Hippocampal formation (tissue), 2 donors: ENCODE measurements at regions not wholly inside any gene's neighbourhood (a gene's known extent, or its start where the extent isn't known, plus 50 kb on each side); places are given as distances from the start of the nearest gene placed in this dataset.
"Not testable (repeated sequence)": the region's sequence is repeated elsewhere in the genome, so short reads cannot be mapped to it uniquely, and the experiment has no call there.

Source experiments
- DNase-seq, 2 donors: peaks; one replicate each; lab custom pipeline; 2025; lab: John Stamatoyannopoulos, UW

DNA sequence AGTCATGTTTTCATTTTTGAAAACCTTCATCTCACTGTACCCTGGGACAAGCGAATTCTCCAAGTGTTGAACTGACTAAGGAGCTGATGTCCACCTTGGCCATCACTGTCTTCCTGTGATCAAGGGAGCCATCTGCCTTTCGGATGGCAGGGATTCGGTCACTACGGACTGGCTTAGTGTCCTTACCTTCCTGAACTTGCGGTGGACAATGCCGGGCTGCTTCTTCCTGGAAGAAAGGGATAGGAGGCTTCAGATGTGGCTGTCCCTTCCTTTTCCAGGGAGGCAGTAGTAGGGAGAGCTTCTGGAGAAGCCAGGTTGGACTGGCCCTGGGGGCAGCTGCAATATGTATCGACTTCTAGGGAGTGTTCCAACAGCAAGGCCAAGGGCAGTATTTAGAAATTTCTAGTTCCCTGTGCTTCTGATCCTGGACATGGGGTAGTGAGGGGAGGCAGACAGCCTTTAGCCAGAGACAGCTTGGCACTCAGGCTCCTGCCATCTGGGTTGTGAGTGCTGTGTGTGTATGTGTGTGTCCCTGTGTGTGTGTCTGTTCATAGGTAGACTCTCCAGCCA, 114.6 kb downstream of the IER5 start:
- DNase-seq: no peak

DNA sequence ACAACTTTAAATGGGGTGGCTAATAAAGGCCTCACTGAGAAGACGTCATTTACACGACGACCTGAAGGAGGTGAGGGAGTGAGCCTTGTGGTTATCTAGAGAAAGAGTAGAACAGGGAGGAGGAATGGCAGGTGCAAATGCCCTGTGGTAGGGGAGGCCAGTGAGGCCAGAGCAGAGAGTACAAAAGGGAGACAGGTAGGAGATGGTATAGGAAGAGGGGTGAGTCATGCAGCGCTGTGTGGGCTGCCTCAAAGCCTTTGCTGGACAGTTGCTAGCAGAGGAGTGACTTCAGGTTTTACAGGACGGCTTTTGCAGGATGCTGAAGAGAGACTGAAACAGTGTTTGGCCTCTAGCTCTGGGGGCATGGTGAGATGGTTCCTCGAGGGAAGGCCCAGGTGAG, 116.0 kb downstream of the IER5 start:
- DNase-seq: no peak

DNA sequence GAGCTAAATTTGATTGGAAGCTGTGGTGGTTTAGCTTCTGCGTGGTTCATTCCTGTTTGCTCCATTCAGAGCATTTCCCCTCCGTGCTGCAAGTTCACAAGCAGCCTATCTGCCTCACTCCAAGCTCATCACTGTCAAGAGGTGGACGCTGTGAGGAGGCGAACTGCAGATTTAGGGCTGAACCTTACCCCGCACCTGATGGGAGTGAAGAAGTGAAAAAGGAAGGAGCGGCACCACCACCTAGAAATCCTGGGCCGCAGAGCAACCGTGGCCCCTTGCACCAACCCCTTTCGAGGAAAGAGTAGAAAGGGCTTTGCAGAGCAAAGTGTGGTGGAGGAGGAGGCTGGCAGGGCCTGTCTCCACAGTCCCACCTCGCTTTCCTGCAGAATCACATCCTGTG, 117.4 kb downstream of the IER5 start:
- DNase-seq: no peak

DNA sequence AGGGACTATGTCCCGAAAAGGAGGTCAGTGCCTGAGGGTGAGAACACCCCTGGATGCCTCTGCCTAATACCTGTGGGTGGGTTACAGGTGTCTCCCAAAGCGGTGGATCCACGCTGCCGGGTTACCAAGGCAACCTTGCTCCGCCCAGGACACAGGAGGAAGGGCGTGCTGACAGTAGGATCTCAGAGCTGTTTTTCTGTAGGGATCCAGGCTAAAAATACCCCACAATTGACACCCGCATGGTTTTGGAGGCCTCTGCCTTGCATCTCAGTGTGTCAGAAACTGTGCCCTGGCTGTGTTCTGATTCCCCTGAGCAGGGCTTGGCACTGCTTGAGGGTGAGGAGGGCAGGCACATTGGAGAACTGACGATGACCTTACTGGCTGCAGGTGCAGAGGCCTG, 118.0 kb downstream of the IER5 start:
- DNase-seq: no peak

DNA sequence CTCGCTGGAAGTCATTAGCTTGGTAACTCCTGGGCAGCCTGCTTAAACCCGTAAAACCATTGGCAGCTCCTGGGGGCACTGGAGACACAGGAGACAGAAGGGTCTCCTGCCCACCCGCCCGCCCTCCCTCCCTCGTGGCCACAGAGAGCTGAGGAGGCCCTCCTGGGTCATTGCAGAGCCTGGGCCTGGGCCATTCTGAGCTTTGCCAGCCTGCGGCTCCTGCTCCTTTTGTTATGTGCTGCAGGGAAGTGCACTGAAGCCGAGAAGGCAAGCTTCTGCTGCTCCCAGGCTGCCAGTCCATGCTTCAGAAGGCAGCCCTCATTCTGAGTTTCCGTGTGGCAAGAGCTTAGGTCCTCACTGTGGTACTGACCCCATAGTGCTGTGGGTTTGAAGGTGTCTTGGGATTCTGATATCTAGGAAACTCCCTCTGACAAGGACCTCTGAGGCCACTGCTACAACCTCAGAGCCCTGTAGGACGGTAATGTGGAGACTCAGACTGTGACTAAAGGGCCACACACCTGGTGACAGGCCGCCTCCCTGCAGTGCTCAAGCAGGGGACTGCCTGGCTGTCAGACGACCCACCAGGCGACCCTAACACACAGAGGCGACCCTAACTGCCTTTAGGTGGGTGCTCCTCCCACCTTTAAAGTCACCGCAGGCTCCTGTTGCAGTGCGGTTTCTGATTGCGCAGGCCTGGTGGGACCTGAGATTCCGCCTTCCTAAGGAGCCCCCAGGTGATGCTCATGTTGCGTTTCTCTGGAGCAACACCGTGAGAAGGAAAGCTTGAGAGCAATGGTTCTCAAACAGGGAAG, 118.7 kb downstream of the IER5 start:
- no peak for DNase-seq

DNA sequence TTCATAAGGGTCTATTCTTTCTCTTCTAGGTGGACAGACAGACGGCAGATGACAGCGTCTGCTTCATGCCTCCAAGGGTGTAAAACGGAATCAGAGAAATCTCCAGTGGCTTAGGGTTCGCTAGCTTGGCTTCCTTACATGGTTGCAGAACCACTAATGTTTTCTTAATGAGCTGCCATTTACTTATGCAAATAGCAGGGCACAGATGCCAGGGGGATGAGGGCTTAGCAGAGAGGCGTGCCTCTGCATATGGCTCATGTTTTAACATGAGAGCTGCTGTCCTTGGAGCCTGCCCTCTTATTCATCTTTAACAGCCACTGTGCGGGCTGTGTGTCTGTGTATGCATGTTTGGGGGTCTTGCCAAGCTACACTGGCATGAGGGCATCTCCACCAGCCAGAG, 119.6 kb downstream of the IER5 start:
- DNase-seq: no peak

DNA sequence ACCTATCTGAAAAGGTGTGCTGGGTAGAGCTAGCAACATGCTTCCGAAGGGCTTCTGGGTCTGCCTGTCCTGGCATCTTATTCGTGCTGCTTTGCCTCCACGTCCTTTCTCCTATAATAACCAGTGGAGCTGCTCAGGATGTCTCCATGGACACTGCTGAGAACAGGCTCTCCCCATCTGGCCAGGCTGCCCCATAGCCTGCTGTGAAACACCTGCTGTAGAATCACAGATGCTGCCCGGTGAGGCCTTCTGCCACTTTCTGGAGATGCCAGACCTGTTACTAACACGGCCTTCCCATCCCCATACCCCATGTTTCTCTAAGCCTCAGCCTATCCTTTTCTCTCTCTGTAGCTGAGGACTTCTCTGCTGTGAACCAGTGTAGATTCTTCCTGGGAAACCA, 120.5 kb downstream of the IER5 start:
- no peak for DNase-seq

DNA sequence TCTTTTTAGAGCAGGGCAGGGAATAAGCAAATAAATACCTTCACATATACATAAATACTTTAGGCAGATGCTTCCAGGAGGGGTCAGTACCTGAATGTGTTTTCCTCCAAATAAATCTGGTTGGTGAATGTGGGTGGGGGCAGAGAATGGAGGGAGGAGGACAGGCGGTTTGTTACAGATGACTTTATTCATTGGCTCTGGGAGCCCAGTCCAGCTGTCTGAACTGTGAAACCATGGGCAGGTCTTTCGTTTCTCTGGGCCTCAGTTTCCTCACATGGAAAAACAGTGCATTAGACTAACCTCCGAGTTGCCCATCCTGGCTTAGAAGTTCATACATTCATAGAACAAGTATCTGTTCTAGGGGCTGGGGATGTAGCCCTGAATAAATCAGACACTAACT, 124.6 kb downstream of the IER5 start:
- DNase-seq: no peak

DNA sequence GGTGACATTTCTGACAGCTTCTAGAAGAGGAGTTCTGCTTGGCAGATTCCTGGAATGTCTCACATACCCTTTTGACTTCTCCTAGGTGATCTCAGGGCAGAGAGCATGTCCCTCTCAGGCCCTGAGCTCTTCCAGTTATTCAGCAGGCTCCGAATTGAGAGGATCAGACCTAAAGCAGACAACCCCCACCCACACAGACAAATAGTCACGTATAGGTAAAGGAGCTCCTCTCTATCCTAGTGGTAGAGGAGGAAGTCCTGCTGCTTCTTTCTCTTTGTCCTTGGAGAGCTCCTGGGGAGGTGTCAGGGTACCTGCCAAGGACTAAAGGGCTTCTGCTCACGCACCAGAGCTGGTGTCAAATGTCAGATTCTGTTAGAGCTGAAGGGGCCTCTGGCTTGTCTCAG, 128.1 kb downstream of the IER5 start:
- no peak for DNase-seq

DNA sequence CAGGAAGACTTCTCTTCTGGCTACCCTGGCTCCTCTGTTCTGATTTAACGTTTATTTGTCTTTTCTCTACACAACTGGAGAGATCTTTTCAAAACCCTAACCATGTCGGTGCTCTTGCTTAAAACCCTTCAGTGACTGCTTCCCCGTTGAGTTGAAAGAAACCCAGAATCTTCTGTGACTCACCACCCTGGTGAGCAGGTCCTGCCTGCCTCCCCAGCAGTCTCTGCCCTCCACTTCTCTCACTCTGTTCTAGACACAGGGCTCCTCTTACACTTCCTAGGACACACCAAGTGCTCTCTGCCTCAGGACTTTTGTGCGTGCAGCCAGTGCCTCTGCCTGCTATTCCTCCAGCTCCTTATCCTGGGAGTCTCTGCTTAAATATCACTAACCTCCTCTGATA, 131.4 kb downstream of the IER5 start:
- DNase-seq: no peak

DNA sequence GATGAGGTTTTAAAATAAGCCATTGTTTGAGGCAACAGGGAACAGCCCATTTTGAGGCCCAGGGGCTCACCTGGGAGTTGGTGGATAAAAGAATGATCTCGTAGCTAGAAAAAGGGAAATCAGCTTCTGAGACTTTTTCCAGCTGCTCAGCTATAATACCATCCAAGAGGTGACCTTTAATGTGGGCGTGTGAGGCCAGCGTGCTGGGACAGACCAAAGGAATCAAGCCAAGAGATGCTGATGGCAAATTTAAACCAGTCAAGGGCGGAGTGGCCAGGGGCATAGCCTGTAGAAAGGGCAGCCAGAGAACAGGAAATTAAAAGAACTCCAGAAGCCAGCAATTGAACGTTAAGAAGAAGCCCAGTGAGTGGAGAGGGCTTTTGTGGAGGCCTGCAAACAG, 132.6 kb downstream of the IER5 start:
- no peak for DNase-seq

DNA sequence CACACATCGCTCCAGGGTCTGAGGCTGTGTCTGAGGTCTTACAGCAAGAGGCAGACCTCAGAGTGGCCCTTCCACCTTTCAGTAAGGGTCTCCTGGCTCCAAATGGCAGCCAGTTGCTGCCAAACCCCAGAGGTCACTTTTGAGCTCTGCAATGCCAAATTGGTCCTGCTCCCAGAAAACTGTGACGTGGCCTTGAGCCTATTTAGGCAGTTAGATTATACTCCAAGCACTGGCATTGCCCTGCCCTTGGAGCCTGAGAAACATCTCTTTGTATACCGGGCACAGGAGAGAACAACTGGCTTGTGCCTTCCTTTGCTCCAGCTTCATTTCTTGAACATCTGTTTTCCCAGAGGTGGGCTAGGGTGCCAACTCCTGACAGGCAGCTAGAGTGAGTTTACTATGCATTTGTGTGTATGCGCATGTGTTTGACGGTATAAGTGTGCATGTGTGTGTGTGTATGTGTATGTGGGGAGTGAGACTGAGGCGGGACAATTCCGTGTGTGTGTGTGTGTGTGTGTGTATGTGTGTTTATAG, 134.5 kb downstream of the IER5 start:
- no peak for DNase-seq

DNA sequence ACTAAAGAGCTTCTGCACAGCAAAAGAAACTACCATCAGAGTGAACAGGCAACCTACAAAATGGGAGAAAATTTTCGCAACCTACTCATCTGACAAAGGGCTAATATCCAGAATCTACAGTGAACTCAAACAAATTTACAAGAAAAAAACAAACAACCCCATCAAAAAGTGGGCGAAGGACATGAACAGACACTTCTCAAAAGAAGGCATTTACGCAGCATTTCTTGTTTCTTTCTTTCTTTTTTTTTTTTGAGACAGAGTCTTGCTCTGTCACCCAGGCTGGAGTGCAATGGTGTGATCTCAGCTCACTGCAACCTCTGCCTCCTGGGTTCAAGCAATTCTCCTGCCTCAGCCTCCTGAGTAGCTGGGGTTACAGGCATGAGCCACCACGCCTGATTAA, 138.2 kb downstream of the IER5 start:
- not testable (repeated sequence) for DNase-seq

DNA sequence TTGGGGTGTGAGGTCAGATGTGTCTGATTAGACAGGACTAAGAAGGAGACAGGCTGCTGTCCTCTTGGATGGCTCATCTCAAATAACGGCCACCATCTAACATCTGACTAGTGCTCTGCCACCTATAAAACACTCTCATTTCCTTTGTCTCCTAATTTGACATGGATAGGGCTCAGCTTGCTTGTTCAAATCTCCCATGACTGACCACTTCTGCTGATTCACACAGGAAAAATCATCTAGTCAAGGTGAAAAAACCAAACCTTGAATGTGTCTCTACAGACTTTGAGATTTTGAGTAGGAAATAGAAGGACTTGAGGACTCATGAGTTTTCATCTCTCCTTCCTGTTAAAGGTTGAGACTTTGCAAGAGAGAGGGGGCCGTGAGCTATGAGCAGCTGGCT, 150.6 kb downstream of the IER5 start:
- no peak for DNase-seq

DNA sequence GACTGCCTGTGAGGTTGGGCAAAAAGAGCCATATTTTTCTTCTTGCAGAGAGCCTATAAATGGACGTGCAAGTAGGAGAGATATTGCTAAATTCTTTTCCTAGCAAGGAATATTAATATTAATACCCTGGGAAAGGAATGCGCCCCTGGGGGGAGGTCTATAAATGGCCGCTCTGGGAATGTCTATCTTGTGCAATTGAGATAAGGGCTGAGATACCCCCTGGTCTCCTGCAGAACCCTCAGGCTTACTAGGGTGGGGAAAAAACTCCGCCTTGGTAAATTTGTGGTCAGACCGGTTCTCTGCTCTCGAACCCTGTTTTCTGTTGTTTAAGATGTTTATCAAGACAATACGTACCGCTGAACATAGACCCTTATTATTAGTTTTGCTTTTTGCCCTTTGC, 157.8 kb downstream of the IER5 start:
- not testable (repeated sequence) for DNase-seq

DNA sequence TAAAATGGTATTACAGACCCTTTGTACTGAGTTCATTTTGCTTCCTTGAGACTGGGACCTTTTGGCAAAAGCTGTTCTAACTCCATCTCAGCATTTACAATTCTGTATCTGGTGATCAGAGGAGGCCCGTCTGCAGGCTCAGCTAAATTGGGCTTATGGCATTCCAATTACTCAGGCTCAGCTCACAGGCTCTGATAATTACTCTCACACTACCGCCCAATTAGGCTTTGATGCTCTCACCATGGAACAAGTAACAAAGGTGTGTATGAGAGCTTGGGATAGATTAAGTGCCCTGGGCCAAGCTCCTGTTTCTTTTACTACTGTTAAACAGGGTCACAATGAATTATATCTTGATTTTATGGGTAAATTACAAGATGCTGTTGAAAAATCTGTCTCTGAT, 159.9 kb downstream of the IER5 start:
- not testable (repeated sequence) for DNase-seq

DNA sequence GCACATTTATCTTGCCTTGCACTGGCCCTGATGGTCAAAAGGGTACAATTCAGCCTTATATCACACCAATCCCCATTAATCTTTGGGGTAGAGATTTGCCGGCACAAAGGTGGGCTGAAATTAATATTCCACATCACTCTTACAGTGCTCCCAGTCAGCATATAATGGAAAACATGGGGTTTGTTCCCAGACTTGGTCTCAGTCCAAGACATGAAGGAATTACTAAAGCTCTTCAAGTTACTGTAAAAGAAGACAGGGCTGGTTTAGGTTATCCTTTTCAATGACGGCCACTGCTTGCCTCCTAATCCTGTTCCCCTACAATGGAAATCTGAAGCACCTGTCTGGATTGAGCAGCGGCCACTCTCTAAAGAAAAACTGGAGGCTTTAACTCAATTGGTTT, 160.7 kb downstream of the IER5 start:
- no peak for DNase-seq

DNA sequence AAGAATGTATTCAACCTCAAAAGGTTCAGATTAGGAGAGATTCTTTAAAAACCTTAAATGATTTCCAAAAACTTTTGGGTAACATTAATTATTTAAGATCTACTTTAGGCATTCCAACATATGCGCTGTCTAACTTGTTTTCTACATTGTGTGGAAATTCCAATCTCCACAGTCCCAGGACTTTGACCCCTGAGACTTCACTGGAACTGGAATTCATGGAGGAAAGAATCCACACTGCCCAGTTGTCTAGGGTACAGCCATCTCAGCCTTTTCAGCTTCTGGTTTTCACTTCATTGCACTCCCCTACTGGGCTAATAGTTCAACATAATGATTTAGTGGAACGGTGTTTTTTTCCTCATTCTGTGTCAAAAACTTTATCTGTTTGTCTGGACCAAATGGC, 161.5 kb downstream of the IER5 start:
- DNase-seq: no peak

DNA sequence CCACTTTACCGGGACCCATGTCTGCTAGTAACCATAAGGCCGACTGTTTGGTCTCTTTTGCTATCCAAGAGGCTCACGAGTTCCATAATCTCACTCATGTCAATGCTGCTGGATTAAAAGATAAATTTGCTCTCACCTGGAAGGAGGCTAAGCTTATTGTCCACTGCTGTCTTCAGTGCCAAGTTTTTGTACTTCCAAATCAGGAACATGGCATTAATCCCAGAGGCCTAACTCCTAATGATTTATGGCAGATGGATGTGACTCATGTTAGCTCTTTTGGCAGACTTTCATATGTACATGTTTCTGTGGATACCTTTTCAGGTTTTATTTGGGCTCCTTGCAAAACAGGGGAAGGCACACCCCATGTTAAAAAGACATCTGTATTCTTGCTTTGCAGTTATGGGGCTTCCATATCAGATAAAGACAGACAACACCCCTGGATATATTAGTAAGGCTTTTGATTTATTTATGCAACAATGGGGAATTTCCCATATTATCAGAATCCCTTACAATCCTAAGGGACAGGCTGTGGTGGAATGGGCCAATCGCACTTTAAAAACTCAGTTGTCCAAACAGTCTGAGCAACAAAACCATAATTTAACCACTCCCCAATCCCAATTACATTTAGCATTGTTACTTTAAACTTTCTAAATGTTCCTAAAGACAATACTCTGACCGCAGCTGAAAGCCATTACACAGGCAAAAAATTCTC, 162.7 kb downstream of the IER5 start:
- no peak for DNase-seq

DNA sequence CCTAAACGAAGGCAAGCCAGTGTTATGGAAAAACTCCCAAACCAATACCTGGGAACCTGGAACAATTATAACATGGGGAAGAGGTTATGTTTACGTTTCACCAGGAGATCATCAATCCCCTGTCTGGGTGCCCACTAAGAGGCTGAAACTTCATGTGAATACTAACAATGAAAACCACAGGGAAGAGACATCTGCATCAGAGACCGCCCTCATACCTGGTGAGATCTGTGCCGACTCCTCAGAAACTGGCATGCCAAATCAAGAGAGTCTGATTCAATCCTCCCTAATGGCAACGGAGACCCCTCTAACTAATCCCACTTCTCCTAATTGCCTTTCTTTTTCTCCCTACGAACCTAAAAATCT, 163.2 kb downstream of the IER5 start:
- DNase-seq: no peak

DNA sequence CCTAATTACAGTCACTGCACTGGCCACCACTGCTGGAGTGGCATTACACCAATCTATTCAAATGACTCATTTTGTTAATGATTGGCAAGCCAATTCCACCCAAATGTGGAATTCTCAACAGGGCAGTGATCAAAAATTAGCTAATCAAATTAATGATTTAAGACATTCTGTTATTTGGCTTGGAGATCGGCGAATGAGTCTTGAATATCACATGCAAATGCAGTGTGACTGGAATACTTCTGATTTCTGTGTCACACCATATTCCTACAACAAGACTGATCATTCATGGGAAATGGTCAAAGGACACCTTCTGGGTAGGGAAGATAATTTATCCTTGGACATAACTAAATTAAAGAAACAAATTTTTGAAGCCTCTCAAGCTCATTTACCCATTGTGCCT, 165.1 kb downstream of the IER5 start:
- DNase-seq: not testable (repeated sequence)

DNA sequence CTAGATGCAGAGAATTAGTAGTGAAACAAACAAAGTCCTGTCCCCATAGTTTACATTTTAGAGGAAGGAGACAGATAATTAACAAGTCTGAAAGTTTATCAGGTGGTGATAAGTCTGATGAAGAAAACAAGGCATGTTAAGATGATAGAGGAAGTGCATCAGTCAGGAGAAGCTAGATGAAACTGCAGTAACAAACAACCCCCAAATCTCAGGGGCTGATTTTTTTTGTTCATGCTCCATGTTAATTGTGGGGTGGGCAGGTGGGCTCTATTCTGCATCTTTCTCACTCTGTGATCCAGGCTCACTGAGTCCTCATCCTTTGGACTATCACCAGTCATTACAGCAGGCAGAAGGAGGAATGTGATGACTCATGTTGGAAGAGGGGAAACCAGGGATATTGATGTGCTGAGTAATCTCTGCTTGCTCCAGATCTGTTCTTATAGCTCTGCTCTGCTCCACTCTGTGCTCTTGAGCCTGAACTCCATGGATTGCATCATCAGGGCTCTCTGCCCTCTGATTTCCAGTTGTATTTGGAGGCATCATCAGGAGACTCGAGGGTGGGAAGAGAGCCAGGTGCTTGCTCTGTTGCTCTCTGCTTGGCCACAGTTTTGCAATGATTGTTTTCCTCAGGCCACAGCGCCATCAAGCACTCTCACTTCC, 166.9 kb downstream of the IER5 start:
- no peak for DNase-seq

DNA sequence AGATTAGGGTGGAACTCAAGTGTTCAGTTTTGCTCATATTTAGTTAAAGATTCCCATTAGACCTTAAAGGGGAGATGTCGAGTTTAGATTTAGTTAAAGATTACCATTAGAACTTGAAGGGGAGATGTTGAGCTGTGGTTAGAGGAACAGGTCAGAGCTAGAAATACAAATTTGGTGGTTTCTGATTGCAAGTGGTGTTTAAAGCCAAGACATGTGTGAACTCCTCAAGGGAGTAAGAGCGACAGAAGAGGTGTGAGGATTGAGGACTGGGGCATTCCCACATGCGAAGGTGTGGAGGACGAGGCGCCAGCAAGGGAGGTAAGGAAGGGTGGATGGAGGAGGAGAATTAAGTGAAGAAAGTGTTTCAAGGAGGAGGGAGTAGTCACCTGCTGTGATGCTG, 168.6 kb downstream of the IER5 start:
- no peak for DNase-seq
